ENCODE measurements at regions not wholly inside any gene's neighbourhood (a gene's known extent, or its start where the extent isn't known, plus 50 kb on each side); places are given as distances from the start of the nearest gene placed in this dataset.

DNA sequence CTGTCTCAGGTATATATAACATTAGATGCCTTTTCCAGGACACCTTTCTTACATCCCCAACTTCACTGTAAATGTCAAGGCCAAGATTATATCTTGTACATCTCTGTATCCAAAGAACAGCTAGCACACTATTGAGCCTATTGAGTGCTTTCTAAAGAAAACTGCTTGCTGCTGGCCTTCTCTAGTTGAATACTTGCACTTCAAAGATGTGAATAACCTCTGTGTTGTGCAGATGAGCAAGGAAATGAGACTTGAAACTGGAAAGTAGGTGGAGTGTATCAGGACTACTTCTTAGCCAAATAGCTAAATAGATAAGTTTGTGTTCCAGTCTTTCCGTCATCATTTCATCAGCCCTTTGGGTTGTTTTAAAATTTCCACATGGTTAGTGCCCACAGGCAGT is 704.4 kb upstream of the AMOT start:
- in situ Hi-C loops (cut with HindIII; ENCODE audit: extremely low pct_ligation_motif_present, low pct_unique_long_range_greater_than_20kb): no loop called here
- Histone ChIP-seq H3K9ac (ENCODE audit: insufficient read depth, low read depth, low read length) (no peak overlapping the region), H3K79me2 (ENCODE audit: insufficient read depth, low read length) (no peaks in the 10 kb centered on the region), H3K9me3 (ENCODE audit: low read length) (no peaks in the 10 kb centered on the region), H3K27me3 (ENCODE audit: control insufficient read depth in 1 of 2, insufficient read depth in 2 of 2, low read length in 2 of 2) (no peaks in the 10 kb centered on the region), H3K27ac (ENCODE audit: extremely low read length, insufficient read depth, low read length) (no peak overlapping the region), H4K20me1 (ENCODE audit: insufficient read depth, low read length) (no peaks in the 10 kb centered on the region), H3K4me3 (replicated peaks in 1 of 3; ENCODE audit: insufficient read depth in 1 of 3, low read depth in 2 of 3, low read length in 3 of 3) (no peak overlapping the region), H3K4me2 (ENCODE audit: low read depth, low read length) (no peak overlapping the region), H3K4me1 (ENCODE audit: insufficient read depth, low read length) (no peaks in the 10 kb centered on the region), H3K36me3 (replicated peaks in 1 of 2; ENCODE audit: control insufficient read depth in 1 of 2, insufficient read depth in 2 of 2, low read length in 2 of 2) (no peaks in the 10 kb centered on the region), H2AFZ (ENCODE audit: low read length) (no peak overlapping the region)
- no peak for DNase-seq (ENCODE audit: low spot score)
- no peak for ATAC-seq
- ChIA-PET POLR2A (no interaction called here), CTCF (ENCODE audit: low intra/inter-chr PET ratio, low total read pairs) (no interaction called here)
- TF ChIP-seq SRY (CRISPR knock-in tag; IDR thresholded peaks at IDR 0.05): no peak
- no peak for TF ChIP-seq BRCA1 (CRISPR knock-in tag; IDR thresholded peaks at IDR 0.05)
- TF ChIP-seq IKZF1 (IDR thresholded peaks at IDR 0.05): no peak
- TF ChIP-seq NR2F2 (IDR thresholded peaks at IDR 0.05; ENCODE audit: borderline replicate concordance, low read depth): no peak
- TF ChIP-seq DNMT1 (CRISPR knock-in tag; IDR thresholded peaks at IDR 0.05): no peak
- no peak for TF ChIP-seq ZNF292 (CRISPR knock-in tag; IDR thresholded peaks at IDR 0.05; ENCODE audit: borderline replicate concordance, low read depth)
- TF ChIP-seq, protein P1, sequence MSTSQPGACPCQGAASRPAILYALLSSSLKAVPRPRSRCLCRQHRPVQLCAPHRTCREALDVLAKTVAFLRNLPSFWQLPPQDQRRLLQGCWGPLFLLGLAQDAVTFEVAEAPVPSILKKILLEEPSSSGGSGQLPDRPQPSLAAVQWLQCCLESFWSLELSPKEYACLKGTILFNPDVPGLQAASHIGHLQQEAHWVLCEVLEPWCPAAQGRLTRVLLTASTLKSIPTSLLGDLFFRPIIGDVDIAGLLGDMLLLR (CRISPR knock-in tag; IDR thresholded peaks at IDR 0.05): no peak
- no peak for TF ChIP-seq ZNF891 (CRISPR knock-in tag; IDR thresholded peaks at IDR 0.05)
- TF ChIP-seq IKZF4 (CRISPR knock-in tag; IDR thresholded peaks at IDR 0.05; ENCODE audit: borderline replicate concordance, low read depth, not compliant biosample characterization): no peak
- TF ChIP-seq ZNF589 (CRISPR knock-in tag; conservative IDR thresholded peaks at IDR 0.05): no peak
- TF ChIP-seq, protein P2, sequence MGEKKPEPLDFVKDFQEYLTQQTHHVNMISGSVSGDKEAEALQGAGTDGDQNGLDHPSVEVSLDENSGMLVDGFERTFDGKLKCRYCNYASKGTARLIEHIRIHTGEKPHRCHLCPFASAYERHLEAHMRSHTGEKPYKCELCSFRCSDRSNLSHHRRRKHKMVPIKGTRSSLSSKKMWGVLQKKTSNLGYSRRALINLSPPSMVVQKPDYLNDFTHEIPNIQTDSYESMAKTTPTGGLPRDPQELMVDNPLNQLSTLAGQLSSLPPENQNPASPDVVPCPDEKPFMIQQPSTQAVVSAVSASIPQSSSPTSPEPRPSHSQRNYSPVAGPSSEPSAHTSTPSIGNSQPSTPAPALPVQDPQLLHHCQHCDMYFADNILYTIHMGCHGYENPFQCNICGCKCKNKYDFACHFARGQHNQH (CRISPR knock-in tag; IDR thresholded peaks at IDR 0.05): no peak
- no peak for TF ChIP-seq CCDC6 (CRISPR knock-in tag; IDR thresholded peaks at IDR 0.05)
- no peak for TF ChIP-seq HMG20B (CRISPR knock-in tag; conservative IDR thresholded peaks at IDR 0.05)
- no peak for TF ChIP-seq NR2C2 (CRISPR knock-in tag; IDR thresholded peaks at IDR 0.05; ENCODE audit: borderline replicate concordance)
- TF ChIP-seq ZSCAN29 (CRISPR knock-in tag; conservative IDR thresholded peaks at IDR 0.05): no peak
- TF ChIP-seq ZFAT (CRISPR knock-in tag; conservative IDR thresholded peaks at IDR 0.05): no peak
- TF ChIP-seq FOXA3 (CRISPR knock-in tag; IDR thresholded peaks at IDR 0.05): no peak
- 0% methylated on average over 1 of the region's 1 CpG for WGBS (ENCODE audit: low lambda C conversion rate)
- no peak for FAIRE-seq
- BruUV-seq (replicated peaks): no TSS peak
- intact Hi-C loops (cut with micrococcal nuclease; ENCODE audit: unreplicated experiment): no loop called here
